ENCODE measurements at regions not wholly inside any gene's neighbourhood (a gene's known extent, or its start where the extent isn't known, plus 50 kb on each side); places are given as distances from the start of the nearest gene placed in this dataset.

DNA sequence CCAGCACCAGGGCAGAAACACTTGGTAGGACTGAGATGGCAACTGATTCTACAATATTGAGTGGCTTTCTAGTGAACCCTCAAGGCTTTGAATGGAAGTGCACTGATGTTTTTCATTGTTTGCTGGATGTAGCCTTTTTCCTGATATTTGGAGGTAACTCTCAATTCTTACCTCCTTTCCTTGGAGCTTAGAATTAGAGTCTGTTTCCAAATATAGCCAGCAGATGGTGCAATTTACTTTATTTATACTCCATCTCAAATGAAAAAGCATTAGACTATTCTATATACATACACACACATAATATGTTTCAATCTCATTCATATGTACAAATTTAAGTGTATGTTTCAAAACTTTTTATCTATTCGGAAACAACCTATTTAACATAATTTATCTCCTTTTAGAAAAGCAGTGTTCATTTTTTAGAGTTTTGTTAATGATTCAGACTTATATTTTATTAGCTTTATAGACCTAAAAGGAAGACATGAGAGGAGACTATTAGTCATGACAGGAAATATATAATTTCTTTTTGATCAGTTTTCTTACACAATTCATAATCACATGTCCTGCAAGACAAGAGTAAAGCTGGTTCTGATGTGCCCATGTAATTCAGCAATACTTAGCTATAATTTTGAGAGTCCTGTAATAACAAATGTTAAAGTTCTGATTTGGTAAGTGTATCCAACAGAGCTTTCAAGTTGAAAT, 124.8 kb downstream of the NUP35 start:
- Histone ChIP-seq H3K4me1 (ENCODE audit: control insufficient read depth, insufficient read depth, low read length) (no peaks in the 10 kb centered on the region), H3K4me3 (ENCODE audit: low read length) (no peak overlapping the region), H3K36me3 (ENCODE audit: control insufficient read depth, insufficient read depth, low read length) (no peaks in the 10 kb centered on the region), H3K27me3 (ENCODE audit: control insufficient read depth, insufficient read depth, low read length) (no peaks in the 10 kb centered on the region), H3K27ac (ENCODE audit: low read length) (no peak overlapping the region), H3K9me3 (ENCODE audit: control insufficient read depth, low read depth, low read length) (no peaks in the 10 kb centered on the region)
- whole genome bisulfite sequencing (ENCODE audit: insufficient coverage, low lambda C conversion rate) = 9% methylated on average over 1 of the region's 1 CpG
- DNase-seq = peak in 1 of 2 donors; percentile 13

DNA sequence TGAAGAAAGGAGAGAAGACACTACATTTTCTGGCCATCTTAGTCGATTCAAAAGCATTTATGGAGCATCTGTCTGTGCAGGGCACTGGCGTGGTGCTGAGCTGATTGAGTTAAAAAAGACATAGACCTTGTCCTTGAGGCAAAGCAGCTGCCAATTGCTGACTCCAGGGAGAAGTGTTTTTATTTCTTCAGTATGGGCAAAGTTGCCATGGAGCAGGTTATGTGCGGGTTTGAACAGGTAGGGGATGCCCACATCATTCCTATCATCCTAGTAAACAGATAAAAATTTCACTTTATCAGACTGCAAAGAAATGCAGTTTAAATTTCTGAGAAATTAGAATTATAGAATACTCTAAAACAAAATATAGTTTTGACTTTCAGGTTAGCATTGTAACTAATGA, 125.8 kb downstream of the NUP35 start:
- no CpG with 5 or more reads among the region's 3 CpGs for WGBS (ENCODE audit: insufficient coverage, low lambda C conversion rate)
- Histone ChIP-seq H3K4me1 (ENCODE audit: control insufficient read depth, insufficient read depth, low read length) (no peaks in the 10 kb centered on the region), H3K4me3 (ENCODE audit: low read length) (no peak overlapping the region), H3K9me3 (ENCODE audit: control insufficient read depth, low read depth, low read length) (no peaks in the 10 kb centered on the region), H3K36me3 (ENCODE audit: control insufficient read depth, insufficient read depth, low read length) (no peaks in the 10 kb centered on the region), H3K27me3 (ENCODE audit: control insufficient read depth, insufficient read depth, low read length) (no peaks in the 10 kb centered on the region), H3K27ac (ENCODE audit: low read length) (no peak overlapping the region)
- DNase-seq = no peak

DNA sequence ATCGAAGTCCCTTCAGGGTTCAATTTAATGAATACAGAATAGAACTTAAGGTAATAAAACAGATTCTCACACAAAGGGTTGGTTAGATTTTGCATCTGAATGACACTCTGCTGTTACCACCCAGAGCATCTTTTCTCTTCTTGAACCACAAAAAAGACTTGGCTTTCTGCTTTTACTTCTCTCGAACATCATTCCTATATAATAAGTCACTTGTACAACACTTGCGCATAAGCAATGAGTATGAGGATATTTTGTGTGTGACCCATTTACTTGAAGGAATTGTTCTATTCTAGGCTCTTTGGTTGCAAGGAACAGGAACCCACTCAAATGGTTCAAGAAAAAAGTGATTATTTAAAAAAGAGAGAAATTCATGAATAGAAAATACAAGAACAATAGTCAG, 126.2 kb downstream of the NUP35 start:
- Histone ChIP-seq H3K4me3 (ENCODE audit: low read length) (no peak overlapping the region), H3K27me3 (ENCODE audit: control insufficient read depth, insufficient read depth, low read length) (no peaks in the 10 kb centered on the region)

DNA sequence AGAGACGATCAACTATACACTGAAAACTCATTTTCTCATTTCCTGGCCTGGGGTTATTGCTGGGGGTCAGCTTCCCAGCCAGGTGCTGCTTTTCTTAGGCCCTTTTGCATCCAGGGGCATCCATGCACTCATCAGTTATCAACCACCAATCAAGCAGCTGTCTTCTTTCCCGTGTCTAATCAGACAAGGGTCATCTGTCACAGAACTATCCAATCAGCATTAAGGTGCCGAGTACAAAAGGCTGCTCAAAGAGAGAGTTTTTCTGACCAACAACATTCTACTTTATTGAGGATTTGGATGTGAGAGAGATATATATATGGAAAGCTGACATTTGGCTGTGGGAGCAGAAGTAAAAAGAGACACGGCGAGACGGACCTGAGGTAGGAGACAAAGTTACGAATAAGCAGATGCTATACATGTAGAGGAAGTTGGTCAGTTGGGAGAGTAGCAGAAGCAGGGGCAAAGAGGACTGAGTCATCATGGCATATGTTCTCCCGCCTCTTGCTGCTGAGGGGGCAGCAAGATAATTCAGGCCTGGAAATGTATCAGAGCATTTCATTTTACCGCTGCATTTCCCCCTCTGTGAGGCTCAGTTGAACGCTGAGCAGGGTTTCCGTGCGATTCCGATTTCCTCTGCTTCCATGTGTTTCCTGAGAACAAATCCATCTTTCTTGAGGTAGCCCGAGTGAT, 129.3 kb downstream of the NUP35 start:
- no peaks in the 10 kb centered on the region for H3K27me3 ChIP-seq (ENCODE audit: control insufficient read depth, insufficient read depth, low read length)
- no peaks in the 10 kb centered on the region for H3K4me1 ChIP-seq (ENCODE audit: control insufficient read depth, insufficient read depth, low read length)
- DNase-seq = no peak
- no peak overlapping the region for H3K4me3 ChIP-seq (ENCODE audit: low read length)
- no peak overlapping the region for H3K27ac ChIP-seq (ENCODE audit: low read length)
- 94% methylated on average over 3 of the region's 14 CpGs for WGBS (ENCODE audit: insufficient coverage, low lambda C conversion rate)
- H3K36me3 ChIP-seq (ENCODE audit: control insufficient read depth, insufficient read depth, low read length) = no peaks in the 10 kb centered on the region
- no peaks in the 10 kb centered on the region for H3K9me3 ChIP-seq (ENCODE audit: control insufficient read depth, low read depth, low read length)

More for the DNA sequence above, 126.2 kb downstream of the NUP35 start:
- H3K36me3 ChIP-seq (ENCODE audit: control insufficient read depth, insufficient read depth, low read length) = no peaks in the 10 kb centered on the region
- H3K27ac ChIP-seq (ENCODE audit: low read length) = no peak overlapping the region
- H3K4me1 ChIP-seq (ENCODE audit: control insufficient read depth, insufficient read depth, low read length) = no peaks in the 10 kb centered on the region
- 100% methylated on average over 1 of the region's 3 CpGs for WGBS (ENCODE audit: insufficient coverage, low lambda C conversion rate)
- H3K9me3 ChIP-seq (ENCODE audit: control insufficient read depth, low read depth, low read length) = no peaks in the 10 kb centered on the region
- DNase-seq = no peak

DNA sequence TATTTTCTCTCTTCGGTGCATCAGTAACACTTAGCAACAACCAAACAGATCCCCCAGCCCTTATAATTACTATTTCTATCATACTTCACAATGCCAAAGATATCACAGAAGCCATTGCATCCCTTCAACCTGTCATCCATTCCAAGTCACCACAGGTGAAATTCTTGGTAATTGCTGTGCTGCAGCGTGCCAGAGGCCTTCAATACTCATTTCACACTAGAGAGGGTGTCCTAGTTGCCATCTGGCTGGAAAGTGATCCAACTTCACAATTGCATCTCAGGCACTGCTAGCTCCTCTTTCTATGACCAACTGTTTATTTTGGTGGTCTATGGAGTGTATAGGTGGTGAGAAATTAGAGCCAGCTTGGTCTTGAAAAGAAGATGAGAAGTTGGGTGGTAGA, 131.2 kb downstream of the NUP35 start:
- Histone ChIP-seq H3K9me3 (ENCODE audit: control insufficient read depth, low read depth, low read length) (peaks cover 1% of the 10 kb centered on the region), H3K27ac (ENCODE audit: low read length) (no peak overlapping the region), H3K4me1 (ENCODE audit: control insufficient read depth, insufficient read depth, low read length) (no peaks in the 10 kb centered on the region), H3K4me3 (ENCODE audit: low read length) (no peak overlapping the region), H3K36me3 (ENCODE audit: control insufficient read depth, insufficient read depth, low read length) (no peaks in the 10 kb centered on the region), H3K27me3 (ENCODE audit: control insufficient read depth, insufficient read depth, low read length) (no peaks in the 10 kb centered on the region)
- 86% methylated on average over 1 of the region's 2 CpGs for WGBS (ENCODE audit: insufficient coverage, low lambda C conversion rate)
- no peak for DNase-seq

DNA sequence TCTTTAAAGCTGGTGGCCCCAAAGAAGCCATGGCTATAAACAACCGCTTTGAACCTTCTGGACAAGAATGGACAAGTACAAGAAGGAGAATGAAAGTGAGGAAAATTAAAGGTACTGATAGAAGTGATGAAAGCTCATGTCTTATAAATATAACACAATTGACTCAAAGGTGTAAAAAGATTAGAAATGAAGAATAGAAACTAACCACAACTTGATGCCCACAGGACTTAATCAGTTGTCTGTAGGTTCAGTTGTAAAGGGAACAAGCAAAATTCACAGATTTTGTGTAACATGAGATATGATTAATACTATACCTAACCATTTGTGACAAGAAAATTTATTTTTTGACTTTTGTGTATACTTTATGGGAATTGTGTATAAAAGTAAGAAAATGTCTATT, 135.7 kb downstream of the NUP35 start:
- H3K27ac ChIP-seq (ENCODE audit: low read length) = no peak overlapping the region
- 100% methylated on average over 1 of the region's 1 CpG for WGBS (ENCODE audit: insufficient coverage, low lambda C conversion rate)
- H3K4me1 ChIP-seq (ENCODE audit: control insufficient read depth, insufficient read depth, low read length) = no peaks in the 10 kb centered on the region
- peaks cover 8% of the 10 kb centered on the region for H3K9me3 ChIP-seq (ENCODE audit: control insufficient read depth, low read depth, low read length)
- H3K27me3 ChIP-seq (ENCODE audit: control insufficient read depth, insufficient read depth, low read length) = no peaks in the 10 kb centered on the region
- H3K4me3 ChIP-seq (ENCODE audit: low read length) = no peak overlapping the region
- DNase-seq = no peak
- H3K36me3 ChIP-seq (ENCODE audit: control insufficient read depth, insufficient read depth, low read length) = no peaks in the 10 kb centered on the region

DNA sequence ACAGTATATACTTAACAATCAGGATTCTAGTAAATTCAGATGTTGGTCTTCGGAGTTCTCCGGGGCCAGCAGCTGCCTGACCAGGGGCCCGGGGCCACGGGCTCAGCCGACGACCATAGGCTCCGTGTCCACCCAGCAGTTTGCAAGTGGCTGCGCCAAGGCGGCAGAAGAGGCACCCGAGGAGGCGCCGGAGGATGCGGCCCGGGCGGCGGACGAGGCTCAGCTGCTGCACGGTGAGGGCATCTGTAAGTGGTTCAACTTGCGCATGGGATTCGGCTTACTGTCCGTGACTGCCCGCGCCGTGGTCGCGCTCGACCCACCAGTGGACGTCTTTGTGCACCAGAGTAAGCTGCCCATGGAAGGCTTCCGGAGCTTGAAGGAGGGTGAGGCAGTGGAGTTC, 136.3 kb downstream of the NUP35 start:
- H3K27ac ChIP-seq (ENCODE audit: low read length) = no peak overlapping the region
- DNase-seq = no peak
- H3K27me3 ChIP-seq (ENCODE audit: control insufficient read depth, insufficient read depth, low read length) = no peaks in the 10 kb centered on the region
- H3K4me3 ChIP-seq (ENCODE audit: low read length) = no peak overlapping the region
- H3K4me1 ChIP-seq (ENCODE audit: control insufficient read depth, insufficient read depth, low read length) = no peaks in the 10 kb centered on the region
- no CpG with 5 or more reads among the region's 29 CpGs for WGBS (ENCODE audit: insufficient coverage, low lambda C conversion rate)
- H3K9me3 ChIP-seq (ENCODE audit: control insufficient read depth, low read depth, low read length) = peaks cover 8% of the 10 kb centered on the region
- no peaks in the 10 kb centered on the region for H3K36me3 ChIP-seq (ENCODE audit: control insufficient read depth, insufficient read depth, low read length)

DNA sequence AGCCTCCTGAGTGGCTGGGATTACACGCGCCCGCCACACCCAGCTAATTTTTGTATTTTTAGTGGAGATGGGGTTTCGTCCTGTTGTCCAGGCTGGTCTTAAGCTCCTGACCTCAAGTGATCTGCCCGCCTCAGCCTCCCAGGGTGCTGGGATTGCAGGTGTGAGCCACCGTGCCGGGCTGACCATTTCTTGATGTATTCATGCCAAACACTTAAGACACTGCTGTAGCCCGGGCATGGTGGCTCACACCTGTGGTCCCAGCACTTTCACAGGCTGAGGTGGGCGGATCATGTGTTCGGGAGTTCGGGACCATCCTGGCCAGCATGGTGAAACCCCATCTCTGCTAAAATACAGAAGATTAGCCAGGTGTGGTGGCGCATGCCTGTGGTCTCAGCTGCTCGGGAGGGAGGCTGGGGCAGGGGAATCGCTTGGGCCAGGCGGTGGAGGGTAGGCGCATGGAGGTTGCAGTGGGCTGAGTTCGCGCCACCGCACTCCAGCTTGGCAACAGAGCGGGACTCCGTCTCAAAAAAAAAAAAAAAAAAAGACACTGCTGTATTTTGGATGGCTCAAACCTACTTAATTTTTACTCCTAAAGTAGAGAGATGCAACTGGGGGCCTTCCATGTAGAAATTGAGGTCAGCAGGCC, 140.8 kb downstream of the NUP35 start:
- Histone ChIP-seq H3K27ac (ENCODE audit: low read length) (no peak overlapping the region), H3K36me3 (ENCODE audit: control insufficient read depth, insufficient read depth, low read length) (no peaks in the 10 kb centered on the region), H3K27me3 (ENCODE audit: control insufficient read depth, insufficient read depth, low read length) (no peaks in the 10 kb centered on the region), H3K4me1 (ENCODE audit: control insufficient read depth, insufficient read depth, low read length) (no peaks in the 10 kb centered on the region), H3K9me3 (ENCODE audit: control insufficient read depth, low read depth, low read length) (peaks cover 11% of the 10 kb centered on the region), H3K4me3 (ENCODE audit: low read length) (no peak overlapping the region)
- no peak for DNase-seq
- no CpG with 5 or more reads among the region's 21 CpGs for WGBS (ENCODE audit: insufficient coverage, low lambda C conversion rate)

DNA sequence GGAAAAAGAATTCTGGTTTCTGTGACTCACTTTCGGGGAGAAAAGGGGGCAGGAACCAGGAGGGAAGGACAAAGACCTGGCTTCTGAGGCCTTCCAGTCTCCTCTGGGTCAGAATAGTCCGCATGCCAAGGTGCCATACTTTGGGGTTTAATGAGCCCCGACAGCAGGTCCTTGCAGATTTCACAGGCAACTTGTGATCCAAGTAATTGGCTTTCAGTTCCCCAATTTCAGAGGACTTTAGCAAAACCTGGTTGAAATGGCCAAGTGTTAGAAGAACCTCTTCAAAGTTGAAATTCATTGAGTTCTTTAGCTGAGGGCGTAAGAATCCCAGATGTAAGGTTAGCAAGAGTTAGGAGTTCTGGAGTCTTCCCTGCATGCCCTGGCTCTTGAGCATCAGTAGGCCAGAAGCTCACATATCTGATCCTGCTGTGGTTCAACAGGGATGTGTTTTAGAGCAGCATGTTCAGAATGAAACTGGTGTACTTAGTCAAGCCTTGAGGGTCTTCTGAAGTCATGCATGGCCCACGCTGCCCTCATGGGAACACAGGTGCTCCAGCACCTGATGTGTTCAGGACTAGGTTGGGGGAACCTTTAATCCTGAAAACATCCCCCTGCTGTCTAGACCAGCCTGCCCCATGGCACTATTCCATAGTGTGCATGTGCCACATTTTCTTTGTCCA, 143.0 kb downstream of the NUP35 start:
- DNase-seq = no peak
- no peak overlapping the region for H3K4me3 ChIP-seq (ENCODE audit: low read length)
- no peaks in the 10 kb centered on the region for H3K27me3 ChIP-seq (ENCODE audit: control insufficient read depth, insufficient read depth, low read length)
- H3K36me3 ChIP-seq (ENCODE audit: control insufficient read depth, insufficient read depth, low read length) = no peaks in the 10 kb centered on the region
- no peak overlapping the region for H3K27ac ChIP-seq (ENCODE audit: low read length)
- H3K9me3 ChIP-seq (ENCODE audit: control insufficient read depth, low read depth, low read length) = peaks cover 6% of the 10 kb centered on the region
- no CpG with 5 or more reads among the region's 5 CpGs for WGBS (ENCODE audit: insufficient coverage, low lambda C conversion rate)
- no peaks in the 10 kb centered on the region for H3K4me1 ChIP-seq (ENCODE audit: control insufficient read depth, insufficient read depth, low read length)

DNA sequence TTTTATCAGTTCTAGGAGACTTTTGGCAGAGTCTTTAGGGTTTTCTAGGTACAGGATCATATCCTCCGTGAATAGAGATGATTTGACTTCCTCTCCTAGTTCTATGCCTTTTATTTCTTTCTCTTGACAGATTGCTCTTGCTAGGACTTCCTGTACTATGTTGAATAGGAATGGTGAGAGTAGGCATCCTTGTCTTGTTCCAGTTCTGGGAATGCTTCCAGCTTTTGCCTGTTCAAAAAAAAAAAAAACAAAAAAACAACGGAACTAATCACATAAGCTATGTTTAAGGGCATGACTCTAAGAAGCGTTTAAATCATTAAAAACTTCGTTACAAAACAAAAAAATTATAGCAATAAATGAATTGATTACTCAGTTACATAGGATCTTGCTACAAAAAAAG, 145.7 kb downstream of the NUP35 start:
- H3K9me3 ChIP-seq (ENCODE audit: control insufficient read depth, low read depth, low read length) = peaks cover 3% of the 10 kb centered on the region
- H3K27me3 ChIP-seq (ENCODE audit: control insufficient read depth, insufficient read depth, low read length) = no peaks in the 10 kb centered on the region
- no peak overlapping the region for H3K27ac ChIP-seq (ENCODE audit: low read length)
- WGBS (ENCODE audit: insufficient coverage, low lambda C conversion rate) = 79% methylated on average over 2 of the region's 4 CpGs
- no peaks in the 10 kb centered on the region for H3K36me3 ChIP-seq (ENCODE audit: control insufficient read depth, insufficient read depth, low read length)
- H3K4me1 ChIP-seq (ENCODE audit: control insufficient read depth, insufficient read depth, low read length) = no peaks in the 10 kb centered on the region
- no peak overlapping the region for H3K4me3 ChIP-seq (ENCODE audit: low read length)
- DNase-seq = no peak

All from large intestine (tissue), 3 donors.